Neuronal stem cell (in vitro differentiated cells): ENCODE measurements at regions not wholly inside any gene's neighbourhood (a gene's known extent, or its start where the extent isn't known, plus 50 kb on each side); places are given as distances from the start of the nearest gene placed in this dataset.

Experiments used
- DNase-seq: peaks from one replicate; pipeline ENCODE4 v3.0.0-alpha.2; 2013; ENCODE audit warnings: low spot score
- H2AFZ ChIP-seq: one replicate; pipeline ENCODE4 v1.6.1; 2013; ENCODE audit warnings: mild to moderate bottlenecking, low read length, inconsistent platforms
- H2AK5ac ChIP-seq: 2 replicates; pipeline ENCODE4 v1.6.1; 2013; ENCODE audit warnings: low read depth, mild to moderate bottlenecking, inconsistent platforms, low read length, moderate library complexity, mixed read lengths
- H2BK120ac ChIP-seq: 2 replicates; pipeline ENCODE4 v1.6.1; 2013; ENCODE audit warnings: low read depth, mild to moderate bottlenecking, inconsistent platforms, low read length, moderate library complexity, mixed read lengths
- H2BK12ac ChIP-seq: one replicate; pipeline ENCODE4 v1.6.1; 2013; ENCODE audit warnings: low read length, inconsistent platforms
- H2BK15ac ChIP-seq: 2 replicates; pipeline ENCODE4 v1.6.1; 2013; ENCODE audit warnings: mild to moderate bottlenecking, low read length, inconsistent platforms, mixed read lengths
- H2BK5ac ChIP-seq: one replicate; pipeline ENCODE4 v1.6.1; 2013; ENCODE audit warnings: inconsistent platforms, mild to moderate bottlenecking, low read length, moderate library complexity
- H3K14ac ChIP-seq: one replicate; pipeline ENCODE4 v1.6.1; 2013; ENCODE audit warnings: low read length, inconsistent platforms
- H3K18ac ChIP-seq: 2 replicates; pipeline ENCODE4 v1.6.1; 2013; ENCODE audit warnings: low read length, inconsistent platforms
- H3K23ac ChIP-seq: 2 replicates; pipeline ENCODE4 v1.6.1; 2013; ENCODE audit warnings: low read depth, mild to moderate bottlenecking, mixed read lengths, low read length, inconsistent platforms; ENCODE audit not compliant: poor library complexity
- H3K27ac ChIP-seq: replicated peaks from 3 replicates; pipeline ENCODE4 v1.5.1; 2013; ENCODE audit warnings: low read length, inconsistent platforms
- H3K27me3 ChIP-seq, 3 experiments: 2 replicates each; pipeline ENCODE4 v1.6.1; 2013; ENCODE audit warnings: low read length in 3 of 3, mild to moderate bottlenecking in 2 of 3, inconsistent platforms in 1 of 3, low read depth in 1 of 3, mixed read lengths in 1 of 3, moderate library complexity in 1 of 3; ENCODE audit not compliant: control insufficient read depth in 3 of 3, insufficient read depth in 3 of 3
- H3K36me3 ChIP-seq, 2 donors: replicated peaks in 1 of 2; 2 replicates each; pipeline ENCODE4 v1.6.1; 2013; ENCODE audit warnings: low read length in 2 of 2; ENCODE audit not compliant: control insufficient read depth in 2 of 2, insufficient read depth in 2 of 2
- H3K4ac ChIP-seq: 2 replicates; pipeline ENCODE4 v1.6.1; 2013; ENCODE audit warnings: inconsistent platforms, mild to moderate bottlenecking, low read length, moderate library complexity
- H3K4me1 ChIP-seq, 2 donors: 1 replicate in 1 of 2; 2 replicates in 1 of 2; pipeline ENCODE4 v1.6.1; 2013; ENCODE audit warnings: low read length in 2 of 2, low read depth in 1 of 2; ENCODE audit not compliant: control insufficient read depth in 2 of 2, insufficient read depth in 1 of 2
- H3K4me2 ChIP-seq: one replicate; pipeline ENCODE4 v1.6.1; 2013; ENCODE audit warnings: mild to moderate bottlenecking, low read length, inconsistent platforms; ENCODE audit not compliant: insufficient read depth, poor library complexity, severe bottlenecking
- H3K4me3 ChIP-seq, 2 donors: 2 replicates each; pipeline ENCODE4 v1.5.1; 2013; ENCODE audit warnings: low read length in 2 of 2, mild to moderate bottlenecking in 2 of 2, inconsistent platforms in 1 of 2, moderate library complexity in 1 of 2
- H3K79me1 ChIP-seq: one replicate; pipeline ENCODE4 v1.6.1; 2013; ENCODE audit warnings: low read depth, mild to moderate bottlenecking, inconsistent platforms, low read length, moderate library complexity
- H3K9ac ChIP-seq: one replicate; pipeline ENCODE4 v1.6.1; 2013; ENCODE audit warnings: mild to moderate bottlenecking, low read depth, low read length, inconsistent platforms; ENCODE audit not compliant: poor library complexity
- H3K9me3 ChIP-seq, 2 donors: replicated peaks in 1 of 2; 2 replicates each; pipeline versions ENCODE3 to v1.6.1; 2013; ENCODE audit warnings: low read length in 2 of 2, mild to moderate bottlenecking in 2 of 2, inconsistent platforms in 1 of 2, low read depth in 1 of 2, mixed read lengths in 1 of 2, moderate library complexity in 1 of 2; ENCODE audit not compliant: control insufficient read depth in 2 of 2, insufficient read depth in 1 of 2
- H4K8ac ChIP-seq: one replicate; pipeline ENCODE4 v1.6.1; 2013; ENCODE audit warnings: low read depth, mild to moderate bottlenecking, inconsistent platforms, low read length, moderate library complexity
- H4K91ac ChIP-seq: one replicate; pipeline ENCODE4 v1.6.1; 2013; ENCODE audit warnings: low read length, low read depth, mild to moderate bottlenecking, inconsistent platforms; ENCODE audit not compliant: poor library complexity
- WGBS, 2 donors: extraction: QIAGEN DNeasy Blood & Tissue Kit; methylation state at CpG; one replicate each; pipeline ENCODE4 v1.1.7; 2013; ENCODE audit warnings: missing lambda C conversion rate in 2 of 2, mixed read lengths in 1 of 2; ENCODE audit not compliant: insufficient read length in 2 of 2, insufficient replicate concordance in 1 of 2; ENCODE audit errors: extremely low coverage in 2 of 2; 5-methylcytosine and 5-hydroxymethylcytosine counted together

DNA sequence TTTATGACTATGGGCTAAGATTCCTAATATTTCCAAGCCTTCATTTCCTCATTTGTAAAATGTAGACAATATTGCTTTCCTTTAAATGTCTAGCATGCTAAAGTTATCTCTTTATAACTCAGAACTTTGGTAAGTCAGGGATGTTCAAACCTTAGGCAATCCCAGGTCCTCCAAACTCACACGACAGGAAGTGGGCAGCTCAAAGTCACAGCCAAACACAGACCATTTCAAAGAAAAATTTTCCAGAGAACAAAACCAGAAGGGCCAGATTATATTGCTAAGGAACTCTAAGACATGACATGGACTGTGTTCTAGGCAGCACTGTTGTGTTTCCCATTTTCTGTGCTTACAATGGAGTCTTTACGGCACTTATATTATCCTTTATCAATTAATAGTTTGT lies 87.8 kb upstream of the DYNC1I1 start:
- H4K8ac ChIP-seq, result no peak overlapping the region
- WGBS, 2 donors, result no CpG with 5 or more reads among the region's 2 CpGs
- no peak overlapping the region for H3K27ac ChIP-seq
- H3K79me1 ChIP-seq, result no peaks in the 10 kb centered on the region
- no peak overlapping the region for H3K4me2 ChIP-seq
- H2BK5ac ChIP-seq, result no peak overlapping the region
- no peak overlapping the region for H2BK120ac ChIP-seq
- no peaks in the 10 kb centered on the region for H3K9me3 ChIP-seq
- no peak overlapping the region for H3K14ac ChIP-seq
- peak overlapping the region; percentile 66 for H2AFZ ChIP-seq
- no peaks in the 10 kb centered on the region for H3K27me3 ChIP-seq
- H3K4ac ChIP-seq, result no peak overlapping the region
- H2BK15ac ChIP-seq, result no peak overlapping the region
- no peak overlapping the region for H3K18ac ChIP-seq
- no peaks in the 10 kb centered on the region for H3K36me3 ChIP-seq
- DNase-seq, result no peak
- H2AK5ac ChIP-seq, result no peak overlapping the region
- no peak overlapping the region for H3K23ac ChIP-seq
- peaks cover 3 to 7% of the 10 kb centered on the region in 2 donors for H3K4me1 ChIP-seq
- no peak overlapping the region for H3K9ac ChIP-seq
- no peak overlapping the region for H4K91ac ChIP-seq
- no peak overlapping the region for H3K4me3 ChIP-seq
- no peak overlapping the region for H2BK12ac ChIP-seq

DNA sequence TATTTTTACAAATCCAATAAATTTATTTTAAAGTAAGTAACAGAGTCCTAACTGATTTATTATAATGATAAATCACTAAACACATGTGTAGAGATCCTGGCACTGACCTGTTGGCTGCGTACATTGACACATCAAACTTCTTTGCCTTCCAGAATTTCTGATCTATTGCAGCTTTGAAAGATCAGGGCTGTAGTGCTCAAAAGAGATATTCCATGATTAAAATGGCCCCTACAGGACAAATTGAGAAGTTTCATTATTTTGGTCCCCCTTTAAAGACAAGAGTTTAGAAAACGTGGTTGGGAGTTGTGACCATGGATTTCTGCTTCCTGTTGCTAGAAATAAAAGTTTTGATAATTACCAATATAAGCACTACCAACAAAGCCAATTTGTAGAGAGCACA lies 87.7 kb upstream of the PDK4 start:
- Histone ChIP-seq H2BK15ac (no peak overlapping the region), H3K36me3 (no peaks in the 10 kb centered on the region), H3K23ac (no peak overlapping the region), H2AK5ac (no peak overlapping the region), H3K9ac (no peak overlapping the region), H3K27ac (no peak overlapping the region), H3K9me3 (no peaks in the 10 kb centered on the region), H3K27me3 (no peaks in the 10 kb centered on the region), H2BK5ac (no peak overlapping the region), H3K4me1 (peaks cover 3 to 7% of the 10 kb centered on the region in 2 donors), H3K4me2 (no peak overlapping the region), H3K79me1 (no peaks in the 10 kb centered on the region), H2BK120ac (no peak overlapping the region), H3K4me3 (no peak overlapping the region), H3K4ac (no peak overlapping the region), H2AFZ (peak overlapping the region; percentile 66), H4K91ac (no peak overlapping the region), H2BK12ac (no peak overlapping the region), H4K8ac (no peak overlapping the region), H3K14ac (no peak overlapping the region), H3K18ac (no peak overlapping the region)
- WGBS, 2 donors, result no CpG with 5 or more reads among the region's 2 CpGs
- no peak for DNase-seq

DNA sequence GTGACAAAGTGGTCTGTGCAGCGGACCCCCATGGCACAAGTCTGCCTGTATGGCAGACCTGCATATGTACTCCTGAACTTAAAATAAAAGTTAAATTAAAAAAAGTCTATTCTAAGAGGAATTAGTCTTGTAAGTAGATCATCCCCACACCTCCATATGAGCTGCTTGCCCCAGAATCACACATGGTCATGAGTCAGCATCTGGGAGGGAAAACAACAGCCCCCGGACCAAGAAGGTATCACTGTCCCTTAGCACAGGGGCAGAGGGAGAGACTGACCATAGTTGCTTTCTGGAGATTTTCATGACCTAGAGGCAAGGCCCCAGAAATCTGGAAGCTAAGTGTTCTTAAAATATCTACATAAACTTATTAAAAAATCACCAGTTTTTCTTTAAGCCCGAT lies 86.6 kb upstream of the PDK4 start:
- no peak overlapping the region for H2AK5ac ChIP-seq
- H3K23ac ChIP-seq, result no peak overlapping the region
- no peak overlapping the region for H2BK15ac ChIP-seq
- H4K8ac ChIP-seq, result no peak overlapping the region
- no peak overlapping the region for H3K4me2 ChIP-seq
- peak overlapping the region; percentile 31 for H2AFZ ChIP-seq
- peak overlapping the region; percentile 16 for H2BK5ac ChIP-seq
- no peak overlapping the region for H3K14ac ChIP-seq
- H3K79me1 ChIP-seq, result no peaks in the 10 kb centered on the region
- peaks cover 3 to 7% of the 10 kb centered on the region in 2 donors for H3K4me1 ChIP-seq
- no peak overlapping the region for H3K9ac ChIP-seq
- DNase-seq, result no peak
- H3K27ac ChIP-seq, result no peak overlapping the region
- H2BK12ac ChIP-seq, result no peak overlapping the region
- H2BK120ac ChIP-seq, result no peak overlapping the region
- H3K27me3 ChIP-seq, result no peaks in the 10 kb centered on the region
- H3K18ac ChIP-seq, result no peak overlapping the region
- H3K36me3 ChIP-seq, result no peaks in the 10 kb centered on the region
- no CpG with 5 or more reads among the region's 3 CpGs for WGBS, 2 donors
- H3K9me3 ChIP-seq, result no peaks in the 10 kb centered on the region
- H4K91ac ChIP-seq, result no peak overlapping the region
- H3K4ac ChIP-seq, result no peak overlapping the region
- H3K4me3 ChIP-seq, result no peak overlapping the region

DNA sequence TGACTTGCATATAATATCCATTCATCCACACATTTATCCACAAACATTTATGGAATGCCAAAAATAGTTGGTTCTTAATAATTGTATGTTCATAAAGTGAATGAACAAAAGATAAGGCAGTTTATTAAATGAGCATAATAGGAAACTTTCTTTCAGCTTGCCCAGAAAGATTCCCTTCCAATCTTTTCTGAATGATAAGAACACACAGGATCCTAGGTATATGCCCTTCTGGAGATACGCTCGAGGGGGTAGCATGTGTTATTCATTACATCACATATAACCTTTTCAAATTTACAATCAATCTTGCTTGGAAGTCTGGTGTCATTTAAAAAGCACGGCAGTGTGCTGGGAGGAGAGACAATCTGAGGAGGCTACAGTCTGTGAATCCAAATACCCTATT lies 80.4 kb upstream of the PDK4 start:
- Histone ChIP-seq H3K36me3 (no peaks in the 10 kb centered on the region), H3K4me2 (no peak overlapping the region), H2AFZ (no peak overlapping the region), H4K91ac (no peak overlapping the region), H3K4me1 (no peaks in the 10 kb centered on the region), H3K9me3 (no peaks in the 10 kb centered on the region), H3K27me3 (no peaks in the 10 kb centered on the region), H3K4me3 (no peak overlapping the region), H3K79me1 (no peaks in the 10 kb centered on the region), H2AK5ac (no peak overlapping the region), H2BK5ac (no peak overlapping the region), H3K4ac (no peak overlapping the region), H2BK12ac (no peak overlapping the region), H3K27ac (no peak overlapping the region), H3K9ac (no peak overlapping the region), H4K8ac (no peak overlapping the region), H3K23ac (no peak overlapping the region), H3K14ac (no peak overlapping the region), H3K18ac (no peak overlapping the region), H2BK120ac (no peak overlapping the region), H2BK15ac (no peak overlapping the region)
- no CpG with 5 or more reads among the region's 3 CpGs for whole genome bisulfite sequencing, 2 donors
- no peak for DNase-seq
